Jurkat, Clone E6-1 (cell line): ENCODE measurements at regions not wholly inside any gene's neighbourhood (a gene's known extent, or its start where the extent isn't known, plus 50 kb on each side); places are given as distances from the start of the nearest gene placed in this dataset.

ENCODE experiments used
- DNase-seq: peaks from one replicate; pipeline ENCODE4 v3.0.0-alpha.2; 2011; ENCODE audit warnings: low read depth, low spot score
- H3K4me3 ChIP-seq: 2 replicates; pipeline ENCODE4 v1.5.1; 2011; ENCODE audit warnings: mild to moderate bottlenecking, low read length, control low read depth, moderate library complexity

GRCh38 chr1:172902861-172903381 is 147.8 kb downstream of the TNFSF18 start:
- H3K4me3 ChIP-seq = no peak overlapping the region
- no peak for DNase-seq

- no peak overlapping the region for H3K4me3 ChIP-seq
- DNase-seq = no peak
Measured at GRCh38 chr1:172903581-172904220, 147.0 kb downstream of the TNFSF18 start.

GRCh38 chr1:172905452-172905851 is 145.3 kb downstream of the TNFSF18 start:
- H3K4me3 ChIP-seq = no peak overlapping the region
- DNase-seq = no peak

GRCh38 chr1:172906778-172907592 is 143.8 kb downstream of the TNFSF18 start:
- DNase-seq = peak; percentile 98
- peak overlapping the region; percentile 11; the same call in 1 of the 2 replicates for H3K4me3 ChIP-seq

GRCh38 chr1:172907834-172908326 is 142.9 kb downstream of the TNFSF18 start:
- H3K4me3 ChIP-seq = no peak overlapping the region
- no peak for DNase-seq

GRCh38 chr1:172909606-172910326 is 141.0 kb downstream of the TNFSF18 start:
- H3K4me3 ChIP-seq = no peak overlapping the region
- DNase-seq = no peak

- no peak overlapping the region for H3K4me3 ChIP-seq
- DNase-seq = no peak
Measured at GRCh38 chr1:172912765-172913260, 137.9 kb downstream of the TNFSF18 start.

- no peak for DNase-seq
- no peak overlapping the region for H3K4me3 ChIP-seq
Measured at GRCh38 chr1:172914501-172915144, 136.1 kb downstream of the TNFSF18 start.

- no peak overlapping the region for H3K4me3 ChIP-seq
- no peak for DNase-seq
Measured at GRCh38 chr1:172915271-172915670, 135.5 kb downstream of the TNFSF18 start.

GRCh38 chr1:172916116-172916515 is 134.6 kb downstream of the TNFSF18 start:
- H3K4me3 ChIP-seq = no peak overlapping the region
- DNase-seq = no peak

- H3K4me3 ChIP-seq = no peak overlapping the region
- no peak for DNase-seq
Measured at GRCh38 chr1:172917972-172918371, 132.8 kb downstream of the TNFSF18 start.

GRCh38 chr1:172918478-172918877 is 132.3 kb downstream of the TNFSF18 start:
- no peak for DNase-seq

GRCh38 chr1:172926070-172926469 is 124.7 kb downstream of the TNFSF18 start:
- DNase-seq = no peak
- no peak overlapping the region for H3K4me3 ChIP-seq

More at GRCh38 chr1:172918478-172918877, 132.3 kb downstream of the TNFSF18 start:
- no peak overlapping the region for H3K4me3 ChIP-seq

GRCh38 chr1:172928412-172928811 is 122.3 kb downstream of the TNFSF18 start:
- no peak overlapping the region for H3K4me3 ChIP-seq
- DNase-seq = no peak

- DNase-seq = no peak
- H3K4me3 ChIP-seq = no peak overlapping the region
Measured at GRCh38 chr1:172929006-172929405, 121.7 kb downstream of the TNFSF18 start.

- H3K4me3 ChIP-seq = no peak overlapping the region
- DNase-seq = no peak
Measured at GRCh38 chr1:172930142-172930541, 120.6 kb downstream of the TNFSF18 start.

GRCh38 chr1:172931340-172931739 is 119.4 kb downstream of the TNFSF18 start:
- no peak for DNase-seq
- H3K4me3 ChIP-seq = no peak overlapping the region

- H3K4me3 ChIP-seq = no peak overlapping the region
- DNase-seq = no peak
Measured at GRCh38 chr1:172931761-172932160, 119.0 kb downstream of the TNFSF18 start.

GRCh38 chr1:172932981-172933380 is 117.8 kb downstream of the TNFSF18 start:
- no peak for DNase-seq
- H3K4me3 ChIP-seq = no peak overlapping the region
